Brain microvascular endothelial cell (primary cell): ENCODE measurements at regions not wholly inside any gene's neighbourhood (a gene's known extent, or its start where the extent isn't known, plus 50 kb on each side); places are given as distances from the start of the nearest gene placed in this dataset.

Experiments
- DNase-seq: peaks from one replicate; pipeline ENCODE4 v3.0.0-alpha.2; 2020
- H3K27ac ChIP-seq: fragments of 250-450 bp; sonication (Bioruptor Pico); 2 replicates; pipeline ENCODE4 v1.5.1; 2020; ENCODE audit warnings: mild to moderate bottlenecking, moderate library complexity
- H3K27me3 ChIP-seq: fragments of 250-450 bp; sonication (Bioruptor Pico); replicated peaks from 2 replicates; pipeline ENCODE4 v1.5.1; 2020; ENCODE audit warnings: mild to moderate bottlenecking
- H3K36me3 ChIP-seq: fragments of 250-450 bp; sonication (Bioruptor Pico); replicated peaks from 2 replicates; pipeline ENCODE4 v1.5.1; 2020; ENCODE audit warnings: mild to moderate bottlenecking
- H3K4me3 ChIP-seq: 2 replicates; pipeline ENCODE4 v1.5.1; 2011; ENCODE audit warnings: low read depth, mild to moderate bottlenecking, control low read depth, low read length, moderate library complexity
- CTCF ChIP-seq: IDR thresholded peaks from 2 replicates; pipeline ENCODE4 v1.5.1; 2011; ENCODE audit warnings: low read depth, mild to moderate bottlenecking, moderate library complexity, low read length, control low read depth, inconsistent platforms; ENCODE audit errors: missing control alignments
- in situ Hi-C: cut with HindIII; loops from 2 replicates; pipeline ENCODE4 v1.10.0; 2017; ENCODE audit warnings: low sequenced_read_pairs, low pct_ligation_motif_present

DNA sequence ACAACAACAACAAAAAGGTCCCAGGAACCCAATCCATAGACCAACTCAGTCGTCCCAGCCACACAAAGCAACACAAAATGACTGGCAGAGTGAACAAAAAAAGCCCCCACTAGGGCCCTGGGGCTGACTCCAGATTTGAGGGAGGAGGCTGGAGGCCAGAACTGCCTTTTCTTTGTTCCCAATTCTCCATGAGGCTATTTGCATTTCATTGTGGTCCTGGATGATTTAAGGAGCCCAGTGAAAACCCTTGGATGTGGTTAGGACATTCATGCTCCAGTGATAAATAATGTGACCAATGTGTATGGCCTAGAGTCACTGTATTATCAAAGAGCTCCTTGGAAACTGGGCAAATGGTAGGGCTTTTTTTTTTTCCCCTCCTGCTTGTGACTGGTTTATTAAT lies 192.9 kb downstream of the NUAK1 start:
- Histone ChIP-seq H3K27me3 (no peaks in the 10 kb centered on the region), H3K27ac (no peak overlapping the region), H3K36me3 (no peaks in the 10 kb centered on the region), H3K4me3 (no peak overlapping the region)
- no peak for DNase-seq
- in situ Hi-C loops, result no loop called here
- no peak for TF ChIP-seq CTCF

DNA sequence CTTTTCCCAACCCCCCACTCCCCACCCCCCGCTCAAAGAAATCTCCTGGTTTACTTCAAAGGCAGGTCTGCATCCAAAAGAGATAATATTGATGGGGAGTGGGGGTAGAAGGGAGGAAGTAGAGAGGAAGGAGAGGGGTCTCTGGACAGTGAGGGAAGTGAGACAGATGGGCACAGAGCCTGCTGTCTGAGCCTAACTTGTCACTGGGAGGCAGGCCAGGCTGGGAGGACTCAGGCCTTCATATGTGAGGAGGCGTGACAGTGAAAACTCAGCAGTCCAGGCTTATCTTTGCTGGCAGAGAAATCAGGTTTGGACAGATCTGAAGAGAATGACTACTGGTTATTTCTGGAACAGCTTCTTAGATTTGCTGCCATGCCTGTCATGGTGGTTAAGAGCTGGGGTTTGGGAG lies 192.3 kb downstream of the NUAK1 start:
- Histone ChIP-seq H3K4me3 (no peak overlapping the region), H3K27me3 (no peaks in the 10 kb centered on the region), H3K36me3 (no peaks in the 10 kb centered on the region), H3K27ac (no peak overlapping the region)
- in situ Hi-C loops, result no loop called here
- DNase-seq, result peak; percentile 40
- no peak for TF ChIP-seq CTCF

DNA sequence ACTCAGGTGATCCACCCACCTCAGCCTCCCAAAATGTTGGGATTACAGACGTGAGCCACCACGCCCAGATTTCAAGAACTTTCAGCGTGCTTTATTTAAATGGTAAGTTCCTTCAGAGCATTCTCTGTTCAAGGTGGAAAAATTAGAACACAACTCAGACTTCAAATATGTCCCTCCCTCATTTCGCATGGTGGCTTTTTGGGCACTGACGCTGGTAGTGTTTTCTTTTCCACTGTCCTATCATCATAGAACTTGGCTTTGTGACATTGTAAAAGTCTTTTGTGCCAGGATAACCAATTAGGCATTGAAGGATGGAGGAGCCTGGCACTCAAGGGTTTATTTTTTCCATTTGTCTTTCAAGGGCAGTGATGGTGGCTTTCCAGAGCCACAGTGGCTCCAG lies 190.8 kb downstream of the NUAK1 start:
- Histone ChIP-seq H3K36me3 (no peaks in the 10 kb centered on the region), H3K27me3 (no peaks in the 10 kb centered on the region), H3K27ac (no peak overlapping the region), H3K4me3 (no peak overlapping the region)
- TF ChIP-seq CTCF, result no peak
- in situ Hi-C loops, result no loop called here
- no peak for DNase-seq

GRCh38 chr12:105948331-105948730 lies 190.4 kb downstream of the NUAK1 start:
- DNase-seq, result no peak
- H3K36me3 ChIP-seq, result no peaks in the 10 kb centered on the region
- H3K4me3 ChIP-seq, result no peak overlapping the region
- no peak for TF ChIP-seq CTCF
- no peak overlapping the region for H3K27ac ChIP-seq
- H3K27me3 ChIP-seq, result no peaks in the 10 kb centered on the region
- in situ Hi-C loops, result no loop called here

DNA sequence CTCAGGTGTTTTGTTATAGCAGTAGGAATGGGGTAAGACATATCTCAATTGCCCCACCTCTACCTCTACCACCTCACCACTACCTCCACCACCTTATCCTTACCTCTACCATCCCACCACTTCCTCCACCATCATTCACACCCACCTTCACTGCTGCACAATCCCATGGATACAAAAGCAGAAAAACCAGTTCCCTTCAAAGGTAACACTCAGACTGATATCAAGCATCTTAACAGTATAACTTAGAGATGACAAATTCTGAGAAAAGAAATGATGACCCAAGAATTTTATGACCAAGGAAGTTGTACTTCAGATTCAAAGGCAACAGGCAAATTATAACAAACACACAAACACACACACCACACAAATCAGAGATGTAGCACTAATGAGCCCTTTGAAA lies 189.4 kb downstream of the NUAK1 start:
- in situ Hi-C loops, result no loop called here
- H3K27me3 ChIP-seq, result no peaks in the 10 kb centered on the region
- no peak for DNase-seq
- H3K36me3 ChIP-seq, result no peaks in the 10 kb centered on the region
- H3K4me3 ChIP-seq, result no peak overlapping the region
- H3K27ac ChIP-seq, result no peak overlapping the region
- no peak for TF ChIP-seq CTCF

GRCh38 chr12:105951732-105952131 lies 187.0 kb downstream of the NUAK1 start:
- H3K27ac ChIP-seq, result no peak overlapping the region
- no peaks in the 10 kb centered on the region for H3K36me3 ChIP-seq
- H3K4me3 ChIP-seq, result no peak overlapping the region
- no peak for TF ChIP-seq CTCF
- in situ Hi-C loops, result no loop called here
- no peaks in the 10 kb centered on the region for H3K27me3 ChIP-seq
- DNase-seq, result no peak
